ENCODE measurements at regions not wholly inside any gene's neighbourhood (a gene's known extent, or its start where the extent isn't known, plus 50 kb on each side); places are given as distances from the start of the nearest gene placed in this dataset.

DNA sequence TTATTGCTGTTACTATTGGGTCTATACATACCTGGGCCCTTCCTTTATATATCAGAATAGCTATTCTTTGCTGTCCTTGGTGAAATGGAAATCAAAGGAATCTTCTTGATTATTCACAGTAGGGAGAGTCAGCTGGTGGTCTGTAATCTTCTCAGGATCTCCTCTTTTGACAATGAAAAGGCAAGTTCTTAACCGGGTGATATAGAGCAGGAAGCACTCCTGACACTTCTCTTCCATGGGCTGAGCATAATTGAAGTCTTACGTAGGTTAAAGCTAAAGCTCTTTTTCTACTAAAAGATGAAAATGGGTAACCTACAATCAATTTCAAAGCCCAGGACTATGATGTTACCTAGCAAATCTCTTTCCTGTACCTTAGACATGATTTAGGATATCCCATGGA lies 274.9 kb upstream of the LCORL start:
- no peak for DNase-seq

DNA sequence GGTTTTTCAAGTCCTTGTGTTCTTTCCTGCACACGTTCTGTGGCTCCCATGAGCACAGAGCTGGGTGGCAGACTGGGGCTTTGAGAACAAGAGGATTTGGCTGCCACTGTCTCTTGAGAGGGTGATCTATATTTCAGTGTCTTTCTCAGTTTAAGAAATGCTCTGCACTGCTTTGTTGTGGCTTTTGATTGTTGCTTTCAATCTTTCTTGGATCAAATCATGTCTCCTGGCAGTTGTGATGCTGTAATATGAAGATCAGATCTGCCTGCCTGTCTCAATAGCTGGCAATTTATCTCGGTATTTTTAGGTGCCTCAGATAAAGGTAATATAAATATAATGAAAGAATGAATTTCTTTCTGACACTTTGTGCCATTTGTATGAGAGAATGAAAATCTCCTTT lies 273.3 kb upstream of the LCORL start:
- no peak for DNase-seq

DNA sequence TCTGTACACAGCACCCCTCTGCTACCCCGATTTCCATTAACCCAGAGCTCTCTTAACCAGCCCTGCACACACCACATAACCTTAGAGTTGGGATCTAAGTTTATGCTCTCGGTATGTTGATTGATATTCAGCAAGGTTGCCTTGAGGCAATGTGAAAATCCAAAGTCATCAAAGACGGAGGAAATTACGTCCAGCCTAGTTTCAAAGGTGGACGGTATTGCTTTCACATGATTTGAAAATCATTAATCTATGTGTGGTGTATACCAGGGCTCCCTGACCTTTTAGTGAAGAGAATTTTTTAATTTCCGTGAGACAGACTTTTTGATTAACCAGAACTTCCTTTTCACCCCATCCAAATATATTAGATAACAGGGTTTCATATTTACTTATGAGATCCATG lies 272.5 kb upstream of the LCORL start:
- no peak for DNase-seq

DNA sequence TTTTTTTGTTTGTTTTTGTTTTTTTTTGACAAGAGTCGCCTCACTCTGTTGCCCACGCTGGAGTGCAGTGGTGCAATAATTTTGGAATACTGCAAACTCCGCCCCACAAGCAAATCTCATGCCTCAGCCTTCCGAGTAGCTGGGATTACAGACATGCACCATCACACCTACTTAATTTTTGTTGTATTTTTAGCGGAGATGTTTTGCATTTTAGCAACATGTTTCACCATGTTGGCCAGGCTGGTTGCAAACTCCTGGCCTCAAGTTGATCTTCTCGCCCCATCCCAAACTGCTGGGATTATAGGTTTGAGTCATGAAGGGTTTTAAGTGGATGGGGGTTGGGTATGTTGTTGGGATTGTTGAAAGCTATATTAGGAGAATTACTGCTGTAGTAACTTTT lies 270.9 kb upstream of the LCORL start:
- no peak for DNase-seq

DNA sequence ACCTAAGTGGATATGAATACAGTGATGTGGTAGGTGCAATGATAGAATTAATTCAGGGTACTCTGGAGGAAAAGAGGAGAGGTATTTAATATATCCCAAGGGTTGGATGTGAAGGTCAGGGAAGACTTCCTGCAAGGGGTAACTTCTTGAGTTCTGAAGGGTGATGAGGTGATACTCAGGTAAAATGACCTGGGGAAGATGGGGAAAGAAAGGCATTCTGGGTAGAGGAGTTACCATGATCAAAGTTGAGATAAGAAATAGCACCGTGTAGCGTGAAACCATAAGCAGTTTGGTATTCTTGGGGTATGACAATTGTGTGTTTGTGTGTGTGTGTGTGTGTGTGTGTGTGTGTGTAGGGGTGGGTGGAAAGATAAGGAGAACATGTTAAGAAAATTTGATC lies 270.4 kb upstream of the LCORL start:
- no peak for DNase-seq

DNA sequence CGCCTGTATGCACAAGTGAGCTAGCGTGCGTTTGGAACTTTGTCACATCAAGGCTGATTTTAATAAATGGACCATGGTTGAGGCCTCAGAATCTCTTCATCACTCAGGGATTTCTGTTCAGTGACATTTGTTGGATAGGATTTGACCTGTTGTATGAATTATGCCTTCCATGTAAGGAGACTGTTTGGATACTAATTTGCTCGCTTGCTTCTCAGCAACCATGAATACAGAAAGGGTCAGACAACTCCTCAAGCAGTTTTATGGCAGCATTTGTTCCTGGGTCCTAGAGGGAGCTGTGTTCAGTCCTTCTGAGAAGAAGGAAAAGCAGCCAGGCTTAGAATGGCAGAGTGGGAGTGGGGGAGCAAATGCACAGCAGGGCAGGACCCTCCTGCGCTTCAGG lies 269.7 kb upstream of the LCORL start:
- no peak for DNase-seq

DNA sequence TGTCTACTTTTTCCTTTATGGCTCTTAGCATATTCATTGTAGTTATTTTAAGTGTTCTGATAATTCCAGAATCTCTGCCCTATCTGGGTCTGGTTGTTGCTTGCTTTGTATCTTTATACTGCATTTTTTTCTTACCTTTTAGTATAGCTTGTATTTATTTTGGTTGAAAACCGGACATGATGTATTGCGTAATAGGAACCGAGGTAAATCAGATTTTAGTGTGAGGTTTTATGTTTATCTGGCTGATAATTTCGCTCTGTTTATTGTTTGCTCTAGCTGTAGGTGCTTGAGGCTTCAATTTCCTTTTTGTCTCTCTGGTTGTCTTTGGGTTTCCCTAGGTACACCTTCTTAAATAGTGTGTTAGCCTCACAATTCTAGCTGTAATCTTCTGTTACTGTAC lies 263.8 kb upstream of the LCORL start:
- no peak for DNase-seq

DNA sequence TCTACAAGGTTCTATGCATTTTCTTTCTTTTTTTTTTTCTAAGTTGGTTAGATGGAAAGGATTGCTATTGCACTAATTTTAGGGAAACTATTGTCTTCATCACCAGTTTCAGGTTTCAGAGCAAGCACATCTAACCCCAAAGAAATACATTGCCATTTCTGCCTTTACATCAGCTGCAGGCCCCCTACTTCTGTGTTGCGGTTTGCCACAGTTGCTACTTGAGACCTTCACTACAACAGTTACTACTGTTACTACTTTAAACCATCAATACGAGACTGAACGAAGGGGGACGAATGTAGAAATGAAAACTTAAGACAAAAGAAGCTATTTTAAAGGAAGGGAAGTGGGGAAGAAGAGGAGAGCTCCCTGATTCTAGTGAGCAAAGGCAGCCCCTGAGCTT lies 256.7 kb upstream of the LCORL start:
- no peak for DNase-seq

DNA sequence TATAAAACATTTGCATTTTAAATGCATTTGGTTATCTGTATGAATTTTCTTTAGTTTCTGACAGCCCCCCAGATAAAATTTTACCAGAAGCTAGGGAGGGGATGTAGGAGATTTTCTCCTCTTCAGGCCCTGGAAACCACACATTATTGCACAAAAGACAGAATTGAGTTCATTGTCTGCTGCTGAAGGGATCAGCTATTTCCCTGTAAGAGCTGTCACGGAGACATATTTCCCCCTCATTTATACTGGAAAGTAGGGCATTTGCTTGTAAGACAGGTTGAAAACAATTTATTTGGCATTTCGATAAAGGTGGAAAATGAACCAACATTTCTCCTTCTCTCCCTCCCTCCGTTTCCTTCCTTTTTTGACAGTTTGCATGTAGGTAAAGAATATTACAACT lies 241.3 kb upstream of the LCORL start:
- DNase-seq = no peak

DNA sequence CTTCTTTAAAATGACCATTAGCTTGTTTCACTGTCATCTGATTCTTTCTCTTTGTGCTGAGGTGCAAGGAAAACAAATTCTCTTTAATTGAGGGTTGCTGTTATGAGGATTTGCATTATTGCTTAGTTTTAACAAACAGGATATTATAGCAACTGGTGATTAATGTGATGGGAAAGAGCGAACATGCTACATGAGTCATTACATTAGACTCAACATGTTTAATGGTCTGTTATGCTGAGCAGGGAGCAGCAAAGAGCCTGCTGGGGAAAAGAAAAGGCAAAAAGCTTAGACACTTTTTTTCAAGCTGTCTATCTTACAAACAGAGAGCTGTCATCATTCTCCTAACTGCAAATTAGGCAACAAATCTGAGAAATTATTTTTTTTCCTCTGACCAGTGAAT lies 230.5 kb upstream of the LCORL start:
- no peak for DNase-seq

DNA sequence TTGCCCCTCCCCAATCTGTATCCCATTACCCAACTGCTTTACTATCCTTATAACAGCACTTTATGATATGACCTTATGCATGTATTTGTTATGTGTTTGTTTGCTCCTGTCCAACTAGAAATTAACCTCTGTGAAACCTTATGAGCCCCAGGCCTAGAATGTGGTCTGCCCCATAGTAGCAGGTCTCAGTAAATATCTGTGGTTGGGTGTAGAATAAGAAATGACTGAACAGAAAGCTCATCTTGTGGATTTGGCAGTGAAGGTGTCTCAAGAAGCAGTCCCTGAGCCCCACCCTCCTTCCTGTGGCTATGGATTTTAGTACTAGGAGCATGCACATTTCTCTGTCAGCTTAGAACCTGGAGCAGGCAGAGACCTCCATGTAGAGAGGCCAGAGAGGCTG lies 229.0 kb upstream of the LCORL start:
- DNase-seq = no peak

DNA sequence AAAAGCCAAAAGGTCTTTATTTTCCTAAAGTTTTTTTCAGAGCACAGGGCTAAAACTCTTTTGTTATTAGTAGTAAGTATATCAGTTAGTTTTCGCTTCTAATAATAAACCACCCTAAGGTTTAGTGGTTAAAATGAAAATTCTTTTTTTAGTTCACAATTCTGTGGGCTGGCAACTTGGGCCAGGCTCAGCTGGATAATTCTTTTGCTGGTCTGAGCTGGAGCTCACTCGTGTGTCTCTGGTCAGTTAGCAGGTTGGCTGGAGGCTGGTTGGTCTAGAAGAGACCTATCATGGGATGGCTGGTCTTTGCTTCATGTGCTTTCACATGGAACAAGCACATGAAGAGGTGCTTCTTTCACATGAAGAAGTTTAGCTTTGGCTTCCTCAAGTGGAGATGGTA lies 227.1 kb upstream of the LCORL start:
- no peak for DNase-seq

DNA sequence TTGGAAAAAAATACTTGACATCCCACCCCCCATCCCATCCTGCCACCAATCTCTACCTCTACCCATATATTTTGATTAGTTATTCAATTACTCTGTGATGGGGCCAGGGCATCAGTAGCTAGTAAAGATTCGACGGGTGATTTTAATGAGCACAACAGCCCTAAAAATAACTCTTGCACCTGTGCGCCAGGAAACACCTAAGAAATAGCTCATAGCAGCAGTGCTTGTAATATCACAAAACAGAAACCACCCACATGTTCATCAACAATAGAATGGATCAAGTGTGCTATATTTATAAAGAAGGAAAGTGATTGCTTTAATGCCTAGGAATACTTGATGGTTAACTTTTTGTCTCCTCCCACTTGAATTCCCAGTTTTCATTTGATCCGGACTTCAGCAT lies 225.6 kb upstream of the LCORL start:
- no peak for DNase-seq

DNA sequence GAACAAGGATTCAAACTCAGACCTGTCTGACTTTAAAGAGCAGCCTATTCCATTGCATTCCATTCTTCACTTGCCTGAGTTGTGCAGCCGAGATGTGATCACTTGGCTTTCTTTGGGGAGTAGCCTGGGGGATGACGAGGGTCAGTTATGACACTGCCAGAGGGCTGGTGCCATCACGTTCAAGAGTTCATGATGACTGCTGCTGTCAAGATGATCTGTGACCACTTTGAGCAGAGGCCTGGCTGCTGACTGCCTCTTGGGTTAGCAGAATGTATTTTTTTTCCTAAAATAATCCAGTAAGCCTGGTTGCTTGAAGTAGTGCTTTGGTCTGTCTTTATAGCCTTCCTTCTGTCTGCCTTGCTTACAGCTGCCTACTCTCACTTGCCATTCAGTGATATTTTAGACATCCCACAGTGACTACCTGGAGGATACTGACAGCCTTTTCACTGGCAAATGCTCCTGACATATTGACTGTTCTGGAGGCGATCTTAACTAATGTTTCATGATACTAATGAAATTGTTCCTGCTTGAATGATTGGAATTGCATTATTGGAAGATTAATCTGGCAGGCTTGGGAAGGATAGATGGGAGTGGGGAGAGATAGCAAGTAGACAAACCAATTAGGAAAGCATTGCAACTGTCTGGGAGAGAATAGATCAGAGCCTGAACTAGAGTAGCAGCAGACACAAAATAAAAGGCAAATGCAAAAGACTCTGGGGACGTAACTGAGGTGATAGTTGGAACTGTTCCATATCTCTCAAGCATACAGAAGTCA lies 221.6 kb upstream of the LCORL start:
- no peak for DNase-seq

DNA sequence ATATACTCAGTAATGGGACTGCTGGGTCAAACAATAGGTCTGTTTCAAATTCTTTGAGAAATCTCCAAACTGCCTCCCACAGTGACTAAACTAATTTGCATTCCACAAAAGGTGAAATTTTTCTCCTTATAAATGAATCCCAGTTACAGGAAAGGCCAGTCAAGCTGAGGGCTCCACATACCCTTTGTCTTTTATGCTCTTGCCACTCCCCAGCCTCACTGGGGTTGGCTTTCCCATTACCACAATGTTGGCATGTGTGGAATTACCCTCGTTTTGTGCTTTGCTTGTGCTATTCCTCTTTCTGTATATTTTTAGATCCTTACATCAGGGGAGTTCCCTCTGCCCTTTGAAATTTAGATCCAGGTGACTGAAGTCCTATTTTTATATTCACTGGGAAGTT lies 220.2 kb upstream of the LCORL start:
- no peak for DNase-seq

DNA sequence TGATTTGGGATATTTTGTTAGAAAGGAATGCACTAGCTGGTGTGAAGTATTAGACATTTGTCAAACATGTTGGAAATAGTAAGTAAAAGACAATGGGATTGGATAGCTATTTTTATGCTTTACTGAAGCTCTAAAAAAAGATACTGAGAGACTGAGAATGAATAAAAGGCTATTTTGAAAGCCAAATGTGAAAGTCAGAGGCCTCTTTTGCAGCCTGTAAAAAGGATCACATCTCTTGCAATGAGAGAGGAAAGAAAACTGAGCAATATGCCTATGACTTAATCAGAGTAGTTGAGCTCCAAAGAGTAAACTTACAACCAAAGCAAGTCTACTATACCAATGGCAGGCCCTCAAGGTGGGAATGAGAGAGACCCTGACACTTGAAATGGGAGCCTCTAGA lies 212.6 kb upstream of the LCORL start:
- DNase-seq = no peak

DNA sequence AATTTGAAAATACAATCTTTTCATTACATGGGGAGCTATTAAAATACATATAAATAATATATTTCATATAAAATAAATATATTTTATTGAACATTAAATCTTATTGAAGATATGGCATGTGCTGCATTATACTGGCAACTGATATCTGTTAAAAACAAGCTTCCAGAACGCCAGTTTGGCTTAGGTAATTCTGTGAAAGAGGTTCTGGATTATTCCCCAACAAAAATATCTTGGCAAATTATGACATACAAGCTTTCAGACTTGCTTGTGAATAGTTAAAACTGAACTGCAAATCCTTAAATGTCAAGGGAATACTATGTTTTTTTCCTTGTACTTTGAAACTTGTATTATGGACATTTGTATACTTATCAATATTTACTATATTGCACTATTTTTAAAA lies 210.2 kb upstream of the LCORL start:
- no peak for DNase-seq

DNA sequence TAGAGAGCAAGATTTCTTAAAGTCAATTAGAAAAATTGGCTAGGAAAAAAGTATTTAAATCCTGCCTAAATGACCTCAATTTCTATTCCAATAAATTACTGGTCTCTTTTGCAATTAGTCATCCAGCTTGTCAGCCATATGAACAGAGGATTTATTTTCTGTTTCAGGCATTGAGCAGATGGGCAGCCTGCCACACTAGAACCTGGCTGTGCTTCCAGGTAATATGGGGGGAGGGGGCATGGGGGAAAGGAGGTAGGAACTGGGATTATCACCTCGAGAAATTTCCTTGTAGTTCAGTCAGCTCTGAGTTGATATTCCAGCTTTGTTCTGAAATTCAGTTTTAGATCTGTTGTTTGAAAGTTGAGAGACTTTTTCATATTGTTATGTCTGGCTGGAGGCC lies 206.3 kb upstream of the LCORL start:
- DNase-seq = no peak

DNA sequence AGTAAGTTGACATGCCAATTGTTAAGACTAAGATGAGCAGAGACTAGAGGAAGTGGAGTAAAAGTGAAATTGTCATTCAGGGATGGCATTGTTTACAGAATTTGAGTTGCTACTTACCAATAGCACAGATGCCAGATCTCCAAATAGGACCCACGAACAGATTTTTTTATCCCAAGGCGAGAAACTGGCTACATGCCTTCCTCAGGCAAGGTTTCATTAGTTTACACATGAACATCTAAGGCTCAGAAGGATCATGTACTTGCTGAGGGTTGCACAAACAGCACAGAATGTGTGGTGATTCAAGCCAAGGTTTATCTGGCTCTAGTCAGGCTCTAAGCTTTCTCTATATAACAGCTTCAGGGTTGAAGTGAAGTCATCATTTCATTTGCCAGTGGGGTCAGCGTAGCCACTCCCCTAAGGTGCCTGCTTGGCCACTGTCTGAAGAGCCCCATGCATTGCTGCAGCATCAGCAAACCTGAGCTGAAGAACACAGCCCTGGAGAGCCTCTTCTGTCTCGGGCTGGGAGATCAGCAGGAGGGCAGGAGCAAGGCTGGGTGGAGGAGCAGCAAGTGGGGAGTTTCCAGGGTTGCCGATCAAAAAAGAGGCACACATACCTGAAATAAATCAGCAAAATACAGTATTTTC lies 193.0 kb upstream of the LCORL start:
- no peak for DNase-seq

DNA sequence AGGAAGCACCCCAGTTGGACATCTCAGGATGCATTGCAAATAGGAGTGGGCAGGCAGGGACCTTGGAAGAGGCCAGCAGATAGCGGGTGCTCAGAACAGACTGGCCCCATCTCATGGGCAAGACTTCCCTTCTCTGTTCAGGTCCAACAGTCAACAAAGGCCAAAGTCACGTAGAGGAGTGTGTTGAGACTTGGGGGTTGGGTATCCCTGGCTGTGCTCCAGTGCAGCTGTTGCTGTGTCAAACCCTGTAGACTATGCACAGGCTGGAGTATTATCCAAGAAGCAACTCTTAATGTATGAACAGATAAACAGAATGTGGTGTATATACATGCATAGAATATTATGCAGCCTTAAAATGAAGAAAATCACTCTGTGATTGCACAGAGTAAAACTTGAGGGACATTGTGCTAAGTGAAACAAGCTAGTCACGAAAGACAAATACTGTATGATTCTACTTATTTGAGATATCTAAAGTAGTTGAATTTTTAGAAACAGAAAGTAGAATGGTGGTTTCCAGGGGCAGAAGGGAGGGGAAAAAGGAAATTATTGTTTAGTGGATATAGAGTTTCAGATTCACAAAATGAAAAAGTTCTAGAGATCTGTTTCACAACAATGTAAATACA lies 192.1 kb upstream of the LCORL start:
- DNase-seq = no peak

DNA sequence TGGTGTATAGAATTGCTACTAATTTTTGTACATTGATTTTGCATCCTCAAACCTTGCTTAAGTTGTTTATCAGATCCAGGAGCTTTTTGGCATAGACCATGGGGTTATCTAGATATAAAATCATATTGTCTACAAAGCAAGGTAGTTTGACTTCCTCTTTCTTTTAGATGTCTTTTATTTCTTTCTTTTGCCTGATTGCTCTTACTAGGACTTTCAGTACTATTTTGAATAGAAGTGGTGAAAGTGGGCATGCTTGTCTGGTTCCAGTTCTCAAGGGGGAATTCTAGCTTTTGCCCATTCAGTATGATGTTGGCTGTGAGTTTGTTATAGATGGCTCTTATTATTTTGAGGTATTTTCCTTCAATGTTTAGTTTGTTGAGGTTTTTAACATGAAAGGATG lies 187.9 kb upstream of the LCORL start:
- no peak for DNase-seq

DNA sequence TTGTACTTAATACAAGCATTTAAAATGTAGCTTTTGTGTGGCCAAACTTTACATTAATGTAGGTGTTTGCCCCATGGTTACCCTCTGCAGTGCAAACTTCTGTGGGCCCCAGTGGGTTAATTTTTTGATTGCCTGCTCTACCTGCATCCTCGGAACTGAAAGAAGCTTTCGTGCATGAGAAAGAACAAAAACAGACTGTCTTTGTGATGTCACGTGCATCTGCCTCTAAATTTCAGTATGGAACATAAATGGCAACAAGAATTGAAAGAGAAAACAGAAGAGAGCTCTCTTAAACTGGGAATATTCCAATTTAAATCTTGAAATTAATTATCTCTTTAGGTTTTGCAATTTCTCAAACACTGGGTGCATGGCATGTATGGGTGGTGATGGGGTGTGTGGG lies 182.4 kb upstream of the LCORL start:
- no peak for DNase-seq

DNA sequence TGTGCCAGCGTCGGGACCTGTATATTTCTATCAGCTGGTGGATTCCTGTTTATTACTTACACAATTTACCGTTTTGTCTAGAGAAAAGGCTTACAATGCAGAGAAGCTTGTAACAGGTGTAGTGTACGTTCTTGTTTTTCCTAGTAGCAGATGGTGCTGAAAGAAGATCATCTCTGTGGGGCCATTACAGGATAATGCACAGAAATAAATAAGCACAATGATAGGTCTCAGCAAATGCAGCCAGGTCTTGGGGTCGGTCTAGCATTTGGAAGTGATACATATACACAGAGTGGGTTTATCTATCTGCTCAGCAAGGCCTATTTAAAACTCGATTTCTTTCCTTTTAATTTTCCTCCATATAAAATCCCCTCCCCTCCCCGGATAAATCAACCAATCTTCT lies 180.9 kb upstream of the LCORL start:
- no peak for DNase-seq

DNA sequence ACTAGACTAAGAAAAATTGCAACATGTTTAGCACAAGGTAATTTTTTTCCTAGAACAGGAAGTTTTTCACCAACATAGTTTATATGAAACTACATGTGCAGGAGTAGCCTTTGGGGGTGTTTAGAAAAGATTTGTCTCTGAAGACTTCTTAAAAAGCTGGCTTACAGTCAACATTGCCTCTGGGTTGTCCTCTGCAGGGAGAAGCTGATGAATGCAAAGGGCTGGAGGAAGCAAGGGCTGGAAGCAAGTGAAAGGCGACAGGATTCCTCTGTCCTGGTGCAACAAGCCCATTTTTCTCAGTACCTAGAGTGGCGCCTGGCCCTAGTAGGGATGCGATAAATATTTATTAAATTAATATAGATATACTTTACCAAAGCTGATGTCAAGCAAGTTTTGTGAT lies 180.3 kb upstream of the LCORL start:
- no peak for DNase-seq

DNA sequence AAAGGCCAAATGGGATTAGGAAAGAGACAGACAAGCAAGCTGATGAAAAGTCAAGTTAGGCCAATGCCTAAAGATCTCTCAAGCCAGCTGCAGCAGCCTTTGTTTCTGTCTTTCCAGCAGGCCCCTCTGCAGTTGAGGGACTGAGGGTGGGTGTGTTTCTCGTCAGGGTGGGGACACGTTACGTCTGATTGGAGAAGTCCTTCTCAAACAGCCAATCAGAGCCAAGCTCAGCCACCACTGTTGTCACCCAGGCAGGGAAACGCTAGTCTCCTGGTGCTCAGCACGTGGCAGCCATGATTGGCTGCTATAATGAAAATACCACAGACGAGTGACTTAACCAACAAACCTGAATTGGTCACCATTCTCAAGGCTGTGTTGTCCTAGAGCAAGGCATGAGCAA lies 177.1 kb upstream of the LCORL start:
- DNase-seq = no peak

Data from effector CD4-positive, alpha-beta T cell (primary cell).